GM12864 (cell line): ENCODE measurements at regions not wholly inside any gene's neighbourhood (a gene's known extent, or its start where the extent isn't known, plus 50 kb on each side); places are given as distances from the start of the nearest gene placed in this dataset.

ENCODE experiments used
- DNase-seq: peaks from one replicate; pipeline ENCODE4 v3.0.0-alpha.2; 2011; ENCODE audit warnings: low read depth
- H3K4me3 ChIP-seq: 2 replicates; pipeline ENCODE4 v1.5.1; 2011; ENCODE audit warnings: mild to moderate bottlenecking, low read depth, low read length, control low read depth
- TF ChIP-seq, protein P1 (sequence below): IDR thresholded peaks from 2 replicates; pipeline ENCODE4 v1.5.1; 2011; ENCODE audit warnings: low read depth, mild to moderate bottlenecking, moderate library complexity, low read length, control low read depth, inconsistent platforms; ENCODE audit errors: missing control alignments

- TF ChIP-seq, protein P1, sequence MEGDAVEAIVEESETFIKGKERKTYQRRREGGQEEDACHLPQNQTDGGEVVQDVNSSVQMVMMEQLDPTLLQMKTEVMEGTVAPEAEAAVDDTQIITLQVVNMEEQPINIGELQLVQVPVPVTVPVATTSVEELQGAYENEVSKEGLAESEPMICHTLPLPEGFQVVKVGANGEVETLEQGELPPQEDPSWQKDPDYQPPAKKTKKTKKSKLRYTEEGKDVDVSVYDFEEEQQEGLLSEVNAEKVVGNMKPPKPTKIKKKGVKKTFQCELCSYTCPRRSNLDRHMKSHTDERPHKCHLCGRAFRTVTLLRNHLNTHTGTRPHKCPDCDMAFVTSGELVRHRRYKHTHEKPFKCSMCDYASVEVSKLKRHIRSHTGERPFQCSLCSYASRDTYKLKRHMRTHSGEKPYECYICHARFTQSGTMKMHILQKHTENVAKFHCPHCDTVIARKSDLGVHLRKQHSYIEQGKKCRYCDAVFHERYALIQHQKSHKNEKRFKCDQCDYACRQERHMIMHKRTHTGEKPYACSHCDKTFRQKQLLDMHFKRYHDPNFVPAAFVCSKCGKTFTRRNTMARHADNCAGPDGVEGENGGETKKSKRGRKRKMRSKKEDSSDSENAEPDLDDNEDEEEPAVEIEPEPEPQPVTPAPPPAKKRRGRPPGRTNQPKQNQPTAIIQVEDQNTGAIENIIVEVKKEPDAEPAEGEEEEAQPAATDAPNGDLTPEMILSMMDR, result no peak
- no peak overlapping the region for H3K4me3 ChIP-seq
- no peak for DNase-seq
Observed at GRCh38 chr14:75361751-75362433, 65.9 kb upstream of the JDP2 start.

- H3K4me3 ChIP-seq, result no peak overlapping the region
- TF ChIP-seq, protein P1, result no peak
- no peak for DNase-seq
Observed at GRCh38 chr14:75363130-75363529, 64.7 kb upstream of the JDP2 start.

GRCh38 chr14:75363570-75364227 is 64.1 kb upstream of the JDP2 start:
- TF ChIP-seq, protein P1, result no peak
- H3K4me3 ChIP-seq, result no peak overlapping the region
- no peak for DNase-seq

DNA sequence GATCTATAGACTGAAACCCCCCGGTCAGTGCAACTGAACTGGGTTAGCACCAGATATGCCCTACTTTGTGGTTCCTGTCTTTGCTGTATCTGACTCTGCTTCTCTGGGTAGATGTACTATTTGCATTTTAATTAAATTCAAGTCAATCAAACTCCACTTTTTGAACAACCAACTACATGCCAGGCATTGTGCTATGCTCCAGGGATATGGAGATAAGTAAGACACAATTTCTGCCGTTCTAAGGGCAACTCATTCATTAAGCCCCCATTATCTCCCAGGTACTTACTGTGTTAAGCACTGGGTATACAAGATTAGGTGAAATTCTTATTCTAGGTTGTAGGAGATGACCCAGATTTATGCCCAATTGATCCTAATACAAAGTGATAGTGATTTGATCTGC is 62.7 kb upstream of the JDP2 start:
- DNase-seq, result no peak
- H3K4me3 ChIP-seq, result no peak overlapping the region
- TF ChIP-seq, protein P1, result no peak

- DNase-seq, result no peak
- TF ChIP-seq, protein P1, result no peak
- H3K4me3 ChIP-seq, result no peak overlapping the region
Observed at GRCh38 chr14:75366963-75367362, 60.9 kb upstream of the JDP2 start.

DNA sequence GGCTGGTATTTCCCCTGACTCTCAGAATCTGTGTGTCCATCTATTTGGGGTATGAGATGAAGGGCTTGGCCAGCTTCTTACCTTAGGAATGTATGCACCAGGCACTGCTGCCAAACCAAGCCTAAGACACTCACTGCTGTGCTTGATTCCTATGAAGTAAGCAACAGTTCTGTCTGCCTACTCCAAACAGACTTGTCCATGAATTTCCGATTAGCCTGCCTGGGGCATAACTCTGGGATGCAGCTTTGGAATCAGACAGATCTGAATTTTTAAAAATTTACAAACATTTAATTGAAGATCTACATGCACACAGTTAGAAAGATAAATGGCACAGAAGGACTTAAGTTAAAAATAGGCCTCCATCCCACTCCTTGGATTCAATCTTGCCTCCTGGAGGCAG is 59.5 kb upstream of the JDP2 start:
- TF ChIP-seq, protein P1, result no peak
- no peak overlapping the region for H3K4me3 ChIP-seq
- DNase-seq, result no peak

- no peak overlapping the region for H3K4me3 ChIP-seq
- TF ChIP-seq, protein P1, result no peak
- DNase-seq, result no peak
Observed at GRCh38 chr14:75369506-75369905, 58.3 kb upstream of the JDP2 start.
